HG03095 (cell line): ENCODE measurements at regions not wholly inside any gene's neighbourhood (a gene's known extent, or its start where the extent isn't known, plus 50 kb on each side); places are given as distances from the start of the nearest gene placed in this dataset.

Experiments used
- ATAC-seq: cut with Tn5 transposase; IDR thresholded peaks from one replicate; pipeline ENCODE4 v1.9.1; 2021; ENCODE audit warnings: moderate library complexity; ENCODE audit not compliant: unreplicated experiment

GRCh38 chr4:129394635-129395034 lies 298.7 kb downstream of the C4orf33 start:
- ATAC-seq: no peak

- ATAC-seq: no peak
Measured at GRCh38 chr4:129403848-129404247, 307.9 kb downstream of the C4orf33 start.

GRCh38 chr4:129410115-129410514 lies 314.2 kb downstream of the C4orf33 start:
- ATAC-seq: no peak

- no peak for ATAC-seq
Measured at GRCh38 chr4:129415004-129415403, 319.1 kb downstream of the C4orf33 start.

GRCh38 chr4:129420637-129421036 lies 324.7 kb downstream of the C4orf33 start:
- ATAC-seq: no peak

- no peak for ATAC-seq
Measured at GRCh38 chr4:129422277-129422676, 326.3 kb downstream of the C4orf33 start.

GRCh38 chr4:129428454-129428853 lies 332.5 kb downstream of the C4orf33 start:
- no peak for ATAC-seq

- no peak for ATAC-seq
Measured at GRCh38 chr4:129429581-129430320, 333.8 kb downstream of the C4orf33 start.

- no peak for ATAC-seq
Measured at GRCh38 chr4:129437347-129437746, 341.4 kb downstream of the C4orf33 start.

- ATAC-seq: no peak
Measured at GRCh38 chr4:129438456-129438981, 342.6 kb downstream of the C4orf33 start.

GRCh38 chr4:129446074-129446473 lies 350.1 kb downstream of the C4orf33 start:
- ATAC-seq: no peak

- no peak for ATAC-seq
Measured at GRCh38 chr4:129453524-129454200, 357.7 kb downstream of the C4orf33 start.

- no peak for ATAC-seq
Measured at GRCh38 chr4:129455482-129455881, 359.5 kb downstream of the C4orf33 start.

- ATAC-seq: no peak
Measured at GRCh38 chr4:129468624-129469023, 372.7 kb downstream of the C4orf33 start.

- no peak for ATAC-seq
Measured at GRCh38 chr4:129474698-129475097, 378.7 kb downstream of the C4orf33 start.

GRCh38 chr4:129481107-129481506 lies 385.2 kb downstream of the C4orf33 start:
- no peak for ATAC-seq

GRCh38 chr4:129488427-129488826 lies 392.5 kb downstream of the C4orf33 start:
- ATAC-seq: no peak

GRCh38 chr4:129490516-129490915 lies 394.6 kb downstream of the C4orf33 start:
- no peak for ATAC-seq

GRCh38 chr4:129498626-129499025 lies 402.7 kb downstream of the C4orf33 start:
- no peak for ATAC-seq

- ATAC-seq: no peak
Measured at GRCh38 chr4:129514852-129515251, 418.9 kb downstream of the C4orf33 start.

GRCh38 chr4:129515356-129515755 lies 419.4 kb downstream of the C4orf33 start:
- no peak for ATAC-seq

GRCh38 chr4:129526812-129527211 lies 430.9 kb downstream of the C4orf33 start:
- no peak for ATAC-seq
